ENCODE measurements at regions not wholly inside any gene's neighbourhood (a gene's known extent, or its start where the extent isn't known, plus 50 kb on each side); places are given as distances from the start of the nearest gene placed in this dataset.

- no peak overlapping the region for H3K27ac ChIP-seq
- TF ChIP-seq EP300 (IDR thresholded peaks at IDR 0.05), result no peak
- no peak for TF ChIP-seq POLR2AphosphoS5 (IDR thresholded peaks at IDR 0.05)
- no peak for TF ChIP-seq CTCF (IDR thresholded peaks at IDR 0.05)
- no peak for TF ChIP-seq POLR2A (IDR thresholded peaks at IDR 0.05)
- 79 to 86% methylated on average over 2 of the region's 2 CpGs for WGBS, 2 donors (ENCODE audit: low coverage in 1 of 2)
- H3K4me1 ChIP-seq, result no peaks in the 10 kb centered on the region
- H3K9me3 ChIP-seq, result no peaks in the 10 kb centered on the region
- H3K27me3 ChIP-seq, result no peaks in the 10 kb centered on the region
- ATAC-seq, result no peak
- no peaks in the 10 kb centered on the region for H3K36me3 ChIP-seq
- H3K4me3 ChIP-seq, result no peak overlapping the region
Measured at GRCh38 chr5:68467208-68467607, 251.7 kb downstream of the PIK3R1 start.

- TF ChIP-seq EP300 (IDR thresholded peaks at IDR 0.05), result no peak
- no peak for TF ChIP-seq POLR2AphosphoS5 (IDR thresholded peaks at IDR 0.05)
- no peak for TF ChIP-seq CTCF (IDR thresholded peaks at IDR 0.05)
- no peak for TF ChIP-seq POLR2A (IDR thresholded peaks at IDR 0.05)
- Histone ChIP-seq H3K27ac (no peak overlapping the region), H3K4me3 (no peak overlapping the region), H3K27me3 (no peaks in the 10 kb centered on the region), H3K4me1 (no peaks in the 10 kb centered on the region), H3K36me3 (no peaks in the 10 kb centered on the region), H3K9me3 (no peaks in the 10 kb centered on the region)
- 94 to 100% methylated on average over 1 to 2 of the region's 2 CpGs for WGBS, 2 donors (ENCODE audit: low coverage in 1 of 2)
- no peak for ATAC-seq
Measured at GRCh38 chr5:68467794-68468193, 252.2 kb downstream of the PIK3R1 start.

GRCh38 chr5:68468322-68468721 is 252.8 kb downstream of the PIK3R1 start:
- Histone ChIP-seq H3K4me1 (no peaks in the 10 kb centered on the region), H3K4me3 (no peak overlapping the region), H3K27me3 (no peaks in the 10 kb centered on the region), H3K9me3 (no peaks in the 10 kb centered on the region), H3K27ac (no peak overlapping the region), H3K36me3 (no peaks in the 10 kb centered on the region)
- no peak for ATAC-seq
- WGBS, 2 donors (ENCODE audit: low coverage in 1 of 2), result 92 to 97% methylated on average over 2 to 4 of the region's 4 CpGs
- TF ChIP-seq POLR2AphosphoS5 (IDR thresholded peaks at IDR 0.05) (no peak), EP300 (IDR thresholded peaks at IDR 0.05) (no peak), POLR2A (IDR thresholded peaks at IDR 0.05) (no peak), CTCF (IDR thresholded peaks at IDR 0.05) (no peak)

GRCh38 chr5:68475476-68475983 is 260.0 kb downstream of the PIK3R1 start:
- no peaks in the 10 kb centered on the region for H3K36me3 ChIP-seq
- H3K4me3 ChIP-seq, result no peak overlapping the region
- H3K27ac ChIP-seq, result no peak overlapping the region
- ATAC-seq, result no peak
- no peaks in the 10 kb centered on the region for H3K9me3 ChIP-seq
- TF ChIP-seq CTCF (IDR thresholded peaks at IDR 0.05) (no peak), EP300 (IDR thresholded peaks at IDR 0.05) (no peak), POLR2A (IDR thresholded peaks at IDR 0.05) (no peak), POLR2AphosphoS5 (IDR thresholded peaks at IDR 0.05) (no peak)
- 93 to 98% methylated on average over 3 to 6 of the region's 7 CpGs for WGBS, 2 donors (ENCODE audit: low coverage in 1 of 2)
- no peaks in the 10 kb centered on the region for H3K27me3 ChIP-seq
- peaks cover 3 to 21% (median 4%) of the 10 kb centered on the region in 3 donors for H3K4me1 ChIP-seq

- peaks cover 3 to 21% (median 4%) of the 10 kb centered on the region in 3 donors for H3K4me1 ChIP-seq
- no peak for ATAC-seq
- H3K9me3 ChIP-seq, result no peaks in the 10 kb centered on the region
- TF ChIP-seq POLR2A (IDR thresholded peaks at IDR 0.05), result no peak
- TF ChIP-seq POLR2AphosphoS5 (IDR thresholded peaks at IDR 0.05), result no peak
- TF ChIP-seq EP300 (IDR thresholded peaks at IDR 0.05), result no peak
- TF ChIP-seq CTCF (IDR thresholded peaks at IDR 0.05), result no peak
- no peaks in the 10 kb centered on the region for H3K27me3 ChIP-seq
- no peak overlapping the region for H3K4me3 ChIP-seq
- H3K36me3 ChIP-seq, result no peaks in the 10 kb centered on the region
- H3K27ac ChIP-seq, result no peak overlapping the region
- 55 to 69% methylated on average over 1 of the region's 3 CpGs for WGBS, 2 donors (ENCODE audit: low coverage in 1 of 2)
Measured at GRCh38 chr5:68476854-68477253, 261.3 kb downstream of the PIK3R1 start.

Measured in gastroesophageal sphincter (tissue), 4 donors.